Suprapubic skin (tissue), 4 donors: ENCODE measurements at regions not wholly inside any gene's neighbourhood (a gene's known extent, or its start where the extent isn't known, plus 50 kb on each side); places are given as distances from the start of the nearest gene placed in this dataset.

Source experiments
- DNase-seq, 2 donors: peaks; one replicate each; pipeline ENCODE4 v3.0.0-alpha.2; 2019; ENCODE audit warnings: low spot score in 2 of 2
- H3K27ac ChIP-seq: fragments of 200-600 bp; sonication (generic); one replicate; pipeline ENCODE4 v1.5.1; 2019
- H3K27me3 ChIP-seq: fragments of 200-600 bp; sonication (generic); one replicate; pipeline ENCODE4 v1.5.1; 2019
- H3K36me3 ChIP-seq: fragments of 200-600 bp; sonication (generic); one replicate; pipeline ENCODE4 v1.5.1; 2019
- H3K4me1 ChIP-seq: fragments of 200-600 bp; sonication (generic); one replicate; pipeline ENCODE4 v1.5.1; 2019
- H3K4me3 ChIP-seq: fragments of 200-600 bp; sonication (generic); one replicate; pipeline ENCODE4 v1.5.1; 2019; ENCODE audit warnings: mild to moderate bottlenecking
- H3K9me3 ChIP-seq: fragments of 200-600 bp; sonication (generic); one replicate; pipeline ENCODE4 v1.5.1; 2019
- EP300 ChIP-seq: sonication (generic); formaldehyde crosslinking; IDR thresholded peaks from one replicate; pipeline ENCODE4 v1.6.1; 2017; ENCODE audit warnings: antibody characterized with exemption
- POLR2A ChIP-seq, 2 donors: fragments of 450-650 bp; IDR thresholded peaks; one replicate each; pipeline ENCODE4 v1.6.1; 2017; ENCODE audit warnings: antibody characterized with exemption in 2 of 2, mild to moderate bottlenecking in 2 of 2, moderate library complexity in 2 of 2
- POLR2AphosphoS5 ChIP-seq, 3 donors: sonication (generic); formaldehyde crosslinking; IDR thresholded peaks; one replicate each; pipeline ENCODE4 v1.6.1; 2017; ENCODE audit warnings: antibody characterized with exemption in 3 of 3
- WGBS: methylation state at CpG from one replicate; pipeline ENCODE4 v1.1.5; 2018; 5-methylcytosine and 5-hydroxymethylcytosine counted together
- TF ChIP-seq, protein P1 (sequence below), 2 donors: fragments of 200-600 bp in 1 of 2; fragments of 450-650 bp in 1 of 2; sonication (generic) in 1 of 2; IDR thresholded peaks; one replicate each; pipeline ENCODE4 v1.5.1; 2016 to 2019; ENCODE audit warnings: antibody characterized with exemption in 2 of 2, mild to moderate bottlenecking in 1 of 2, moderate library complexity in 1 of 2

DNA sequence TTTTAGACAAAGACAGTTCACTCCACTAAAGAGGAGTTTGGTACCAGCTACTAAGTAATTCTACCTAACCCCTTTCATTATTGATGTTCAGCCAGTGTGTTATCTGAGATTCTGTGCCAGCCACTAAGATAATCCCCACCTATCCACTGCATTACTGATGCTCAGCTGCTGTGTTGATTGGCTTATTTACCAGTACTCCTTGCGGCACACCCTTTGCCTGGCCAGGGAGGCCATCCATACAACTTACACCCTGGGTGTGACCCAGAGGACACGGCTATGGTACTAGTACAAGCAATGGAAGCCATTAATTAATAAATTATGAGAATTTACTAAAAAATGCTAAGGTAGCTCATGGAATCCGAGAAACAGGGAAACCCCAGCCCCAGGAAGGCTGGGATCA, 290.7 kb upstream of the CTNNB1 start:
- Histone ChIP-seq H3K27me3 (no peaks in the 10 kb centered on the region), H3K27ac (no peak overlapping the region), H3K4me3 (no peak overlapping the region), H3K9me3 (no peaks in the 10 kb centered on the region), H3K4me1 (no peaks in the 10 kb centered on the region), H3K36me3 (no peaks in the 10 kb centered on the region)
- DNase-seq: no peak
- 87% methylated on average over 3 of the region's 3 CpGs for WGBS
- TF ChIP-seq POLR2AphosphoS5 (IDR thresholded peaks at IDR 0.05): no peak
- TF ChIP-seq EP300: no peak
- TF ChIP-seq, protein P1, sequence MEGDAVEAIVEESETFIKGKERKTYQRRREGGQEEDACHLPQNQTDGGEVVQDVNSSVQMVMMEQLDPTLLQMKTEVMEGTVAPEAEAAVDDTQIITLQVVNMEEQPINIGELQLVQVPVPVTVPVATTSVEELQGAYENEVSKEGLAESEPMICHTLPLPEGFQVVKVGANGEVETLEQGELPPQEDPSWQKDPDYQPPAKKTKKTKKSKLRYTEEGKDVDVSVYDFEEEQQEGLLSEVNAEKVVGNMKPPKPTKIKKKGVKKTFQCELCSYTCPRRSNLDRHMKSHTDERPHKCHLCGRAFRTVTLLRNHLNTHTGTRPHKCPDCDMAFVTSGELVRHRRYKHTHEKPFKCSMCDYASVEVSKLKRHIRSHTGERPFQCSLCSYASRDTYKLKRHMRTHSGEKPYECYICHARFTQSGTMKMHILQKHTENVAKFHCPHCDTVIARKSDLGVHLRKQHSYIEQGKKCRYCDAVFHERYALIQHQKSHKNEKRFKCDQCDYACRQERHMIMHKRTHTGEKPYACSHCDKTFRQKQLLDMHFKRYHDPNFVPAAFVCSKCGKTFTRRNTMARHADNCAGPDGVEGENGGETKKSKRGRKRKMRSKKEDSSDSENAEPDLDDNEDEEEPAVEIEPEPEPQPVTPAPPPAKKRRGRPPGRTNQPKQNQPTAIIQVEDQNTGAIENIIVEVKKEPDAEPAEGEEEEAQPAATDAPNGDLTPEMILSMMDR (IDR thresholded peaks at IDR 0.05): no peak
- TF ChIP-seq POLR2A (IDR thresholded peaks at IDR 0.05): no peak

DNA sequence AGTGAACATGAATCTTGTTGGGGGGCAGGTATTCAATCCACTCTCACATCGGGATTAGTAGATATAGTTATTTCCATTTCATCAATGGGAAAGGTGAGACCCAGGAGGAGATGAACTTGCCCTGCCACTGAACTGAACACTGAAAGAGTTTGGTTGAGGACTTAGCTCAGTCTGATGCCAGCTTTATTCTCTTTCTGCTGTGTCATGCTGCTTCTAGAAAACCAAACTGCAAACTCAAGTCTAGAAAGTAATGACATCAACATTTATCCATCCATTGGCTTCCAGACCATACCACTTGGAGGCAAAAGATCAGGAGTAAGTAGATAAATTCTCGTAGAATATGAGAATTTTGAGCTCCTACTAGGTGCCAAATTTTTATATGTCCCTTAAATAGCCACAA, 288.0 kb upstream of the CTNNB1 start:
- Histone ChIP-seq H3K4me3 (no peak overlapping the region), H3K4me1 (no peaks in the 10 kb centered on the region), H3K27me3 (no peaks in the 10 kb centered on the region), H3K36me3 (no peaks in the 10 kb centered on the region), H3K9me3 (no peaks in the 10 kb centered on the region), H3K27ac (no peak overlapping the region)
- 88% methylated on average over 2 of the region's 2 CpGs for WGBS
- DNase-seq: no peak
- no peak for TF ChIP-seq EP300
- TF ChIP-seq POLR2A (IDR thresholded peaks at IDR 0.05): no peak
- TF ChIP-seq, protein P1 (IDR thresholded peaks at IDR 0.05): no peak
- no peak for TF ChIP-seq POLR2AphosphoS5 (IDR thresholded peaks at IDR 0.05)

DNA sequence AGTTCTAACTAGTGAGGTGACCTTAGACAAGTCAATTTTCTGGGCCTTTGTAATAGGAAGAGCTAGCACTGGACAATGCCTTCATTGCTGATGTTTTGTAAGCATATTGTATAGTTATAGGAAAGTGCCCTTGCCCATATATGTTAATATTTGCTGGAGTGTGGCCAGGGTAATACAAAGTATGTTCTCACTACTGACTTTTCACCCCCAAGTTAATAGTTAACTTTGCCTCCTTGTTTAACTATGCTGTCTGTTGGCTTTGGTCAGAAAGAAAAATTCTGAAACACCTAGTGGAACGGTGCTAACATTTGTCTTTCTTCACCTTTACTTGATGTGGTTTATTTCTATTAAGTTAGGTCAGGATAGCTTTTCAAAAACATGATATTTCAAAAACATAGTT, 287.4 kb upstream of the CTNNB1 start:
- Histone ChIP-seq H3K27me3 (no peaks in the 10 kb centered on the region), H3K9me3 (no peaks in the 10 kb centered on the region), H3K36me3 (no peaks in the 10 kb centered on the region), H3K27ac (no peak overlapping the region), H3K4me1 (no peaks in the 10 kb centered on the region), H3K4me3 (no peak overlapping the region)
- TF ChIP-seq, protein P1 (IDR thresholded peaks at IDR 0.05): no peak
- TF ChIP-seq POLR2A (IDR thresholded peaks at IDR 0.05): no peak
- no peak for TF ChIP-seq POLR2AphosphoS5 (IDR thresholded peaks at IDR 0.05)
- no peak for TF ChIP-seq EP300
- DNase-seq: no peak
- WGBS: 96% methylated on average over 1 of the region's 1 CpG

DNA sequence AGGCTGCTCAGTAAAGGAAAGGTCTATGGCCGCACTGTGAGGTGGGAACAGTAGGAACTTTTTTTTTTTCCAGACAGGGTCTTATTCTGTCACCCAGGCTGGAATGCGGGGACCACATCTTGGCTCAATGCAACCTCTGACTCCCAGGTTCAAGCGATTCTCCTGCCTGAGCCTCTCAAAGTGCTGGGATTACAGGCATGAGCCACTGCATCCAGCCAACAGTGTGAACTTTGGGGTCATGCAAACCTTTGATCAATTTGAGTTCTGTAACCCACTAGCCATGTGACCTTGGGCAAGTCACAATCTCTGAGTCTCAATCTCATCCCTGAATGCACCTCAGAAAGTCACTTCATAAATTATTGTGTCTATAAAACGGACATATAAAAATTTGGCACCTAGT, 286.8 kb upstream of the CTNNB1 start:
- H3K27ac ChIP-seq: no peak overlapping the region
- H3K9me3 ChIP-seq: no peaks in the 10 kb centered on the region
- TF ChIP-seq, protein P1 (IDR thresholded peaks at IDR 0.05): no peak
- TF ChIP-seq POLR2AphosphoS5 (IDR thresholded peaks at IDR 0.05) (no peak), POLR2A (IDR thresholded peaks at IDR 0.05) (no peak), EP300 (no peak)
- H3K4me1 ChIP-seq: no peaks in the 10 kb centered on the region
- H3K27me3 ChIP-seq: no peaks in the 10 kb centered on the region
- 68% methylated on average over 2 of the region's 4 CpGs for WGBS
- H3K36me3 ChIP-seq: no peaks in the 10 kb centered on the region
- no peak for DNase-seq
- H3K4me3 ChIP-seq: no peak overlapping the region

DNA sequence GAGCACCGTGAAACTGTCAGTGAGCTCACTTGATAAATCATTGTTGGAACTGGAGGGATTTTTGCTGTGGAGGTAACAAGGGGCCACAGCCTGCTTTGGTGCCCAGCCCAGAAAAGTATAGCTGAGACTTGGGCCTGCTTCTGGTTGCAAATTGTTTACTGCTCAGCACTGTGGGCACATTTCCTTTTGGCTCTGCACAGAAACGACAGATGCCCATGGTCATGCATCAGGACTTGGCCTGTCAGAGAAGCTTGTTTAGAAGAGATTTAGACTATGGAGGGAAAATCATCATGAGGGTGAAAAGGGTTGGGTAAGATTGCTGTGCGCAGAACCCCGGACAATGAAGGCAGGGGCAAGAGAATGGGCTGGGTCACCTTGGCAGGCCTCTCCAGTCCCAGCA, 286.1 kb upstream of the CTNNB1 start:
- Histone ChIP-seq H3K4me3 (no peak overlapping the region), H3K9me3 (no peaks in the 10 kb centered on the region), H3K36me3 (no peaks in the 10 kb centered on the region), H3K4me1 (no peaks in the 10 kb centered on the region), H3K27me3 (no peaks in the 10 kb centered on the region), H3K27ac (no peak overlapping the region)
- TF ChIP-seq EP300 (no peak), POLR2A (IDR thresholded peaks at IDR 0.05) (no peak)
- no peak for DNase-seq
- WGBS: 76% methylated on average over 4 of the region's 4 CpGs

GRCh38 chr3:40913641-40914040, 285.7 kb upstream of the CTNNB1 start:
- Histone ChIP-seq H3K27ac (no peak overlapping the region), H3K4me1 (no peaks in the 10 kb centered on the region), H3K9me3 (no peaks in the 10 kb centered on the region), H3K27me3 (no peaks in the 10 kb centered on the region), H3K36me3 (no peaks in the 10 kb centered on the region), H3K4me3 (no peak overlapping the region)
- no peak for DNase-seq
- TF ChIP-seq, protein P1 (IDR thresholded peaks at IDR 0.05): no peak
- TF ChIP-seq POLR2AphosphoS5 (IDR thresholded peaks at IDR 0.05) (no peak), POLR2A (IDR thresholded peaks at IDR 0.05) (no peak), EP300 (no peak)
- WGBS: 61% methylated on average over 2 of the region's 2 CpGs
